Subcutaneous abdominal adipose tissue (tissue), 5 donors: ENCODE measurements at regions not wholly inside any gene's neighbourhood (a gene's known extent, or its start where the extent isn't known, plus 50 kb on each side); places are given as distances from the start of the nearest gene placed in this dataset.

Source experiments
- H3K27ac ChIP-seq: one replicate; pipeline ENCODE4 v1.7.0; 2013; ENCODE audit warnings: low read depth, mild to moderate bottlenecking, inconsistent platforms, low read length, moderate library complexity
- H3K27me3 ChIP-seq, 5 donors: one replicate each; pipeline ENCODE4 v1.7.0; 2013; ENCODE audit warnings: low read length in 5 of 5, inconsistent platforms in 1 of 5; ENCODE audit not compliant: control insufficient read depth in 5 of 5, insufficient read depth in 4 of 5
- H3K36me3 ChIP-seq, 5 donors: one replicate each; pipeline ENCODE4 v1.7.0; 2013; ENCODE audit warnings: low read length in 5 of 5; ENCODE audit not compliant: control insufficient read depth in 5 of 5, insufficient read depth in 5 of 5
- H3K4me1 ChIP-seq, 5 donors: one replicate each; pipeline ENCODE4 v1.7.0; 2013; ENCODE audit warnings: low read length in 5 of 5, mild to moderate bottlenecking in 3 of 5, moderate library complexity in 1 of 5; ENCODE audit not compliant: control insufficient read depth in 5 of 5, insufficient read depth in 5 of 5
- H3K4me3 ChIP-seq, 5 donors: one replicate each; pipeline ENCODE4 v1.7.0; 2013; ENCODE audit warnings: low read length in 5 of 5, low read depth in 1 of 5
- H3K9ac ChIP-seq, 5 donors: one replicate each; pipeline ENCODE4 v1.7.0; 2013; ENCODE audit warnings: low read length in 5 of 5, mild to moderate bottlenecking in 4 of 5, moderate library complexity in 3 of 5
- H3K9me3 ChIP-seq, 5 donors: one replicate each; pipeline ENCODE4 v1.7.0; 2013; ENCODE audit warnings: low read length in 5 of 5; ENCODE audit not compliant: control insufficient read depth in 5 of 5
- donor health status: healthy.
- donor health status: healthy.
- donor health status: healthy.
- donor health status: healthy.
- donor health status: healthy.

GRCh38 chr7:41058986-41059741 is 643.7 kb downstream of the INHBA start:
- H3K4me1 ChIP-seq, result no peaks in the 10 kb centered on the region
- H3K27ac ChIP-seq, result no peak overlapping the region
- H3K36me3 ChIP-seq, result no peaks in the 10 kb centered on the region
- H3K4me3 ChIP-seq, result no peak overlapping the region
- no peaks in the 10 kb centered on the region for H3K9me3 ChIP-seq
- H3K27me3 ChIP-seq, result peaks cover 0 to 3% (median 0%) of the 10 kb centered on the region in 5 donors
- no peak overlapping the region for H3K9ac ChIP-seq

- Histone ChIP-seq H3K4me3 (no peak overlapping the region), H3K27me3 (peaks cover 0 to 3% (median 0%) of the 10 kb centered on the region in 5 donors), H3K9me3 (no peaks in the 10 kb centered on the region), H3K36me3 (no peaks in the 10 kb centered on the region), H3K27ac (no peak overlapping the region), H3K4me1 (no peaks in the 10 kb centered on the region), H3K9ac (no peak overlapping the region)
Observed at GRCh38 chr7:41054960-41055661, 647.8 kb downstream of the INHBA start.

GRCh38 chr7:41053820-41054219 is 649.1 kb downstream of the INHBA start:
- Histone ChIP-seq H3K9me3 (no peaks in the 10 kb centered on the region), H3K27me3 (peaks cover 0 to 3% (median 0%) of the 10 kb centered on the region in 5 donors), H3K27ac (no peak overlapping the region), H3K9ac (no peak overlapping the region), H3K4me3 (no peak overlapping the region), H3K36me3 (no peaks in the 10 kb centered on the region), H3K4me1 (no peaks in the 10 kb centered on the region)

GRCh38 chr7:41052736-41053135 is 650.2 kb downstream of the INHBA start:
- no peaks in the 10 kb centered on the region for H3K36me3 ChIP-seq
- H3K4me3 ChIP-seq, result no peak overlapping the region
- no peak overlapping the region for H3K27ac ChIP-seq
- H3K9ac ChIP-seq, result no peak overlapping the region
- H3K4me1 ChIP-seq, result peaks cover 0 to 5% (median 3%) of the 10 kb centered on the region in 5 donors
- H3K27me3 ChIP-seq, result peaks cover 0 to 3% (median 0%) of the 10 kb centered on the region in 5 donors
- no peaks in the 10 kb centered on the region for H3K9me3 ChIP-seq

- Histone ChIP-seq H3K27ac (no peak overlapping the region), H3K27me3 (peaks cover 0 to 3% (median 0%) of the 10 kb centered on the region in 5 donors), H3K9ac (no peak overlapping the region), H3K9me3 (no peaks in the 10 kb centered on the region), H3K4me1 (peaks cover under 1 to 10% (median 9%) of the 10 kb centered on the region in 5 donors), H3K4me3 (no peak overlapping the region), H3K36me3 (no peaks in the 10 kb centered on the region)
Observed at GRCh38 chr7:41052201-41052600, 650.7 kb downstream of the INHBA start.

- no peaks in the 10 kb centered on the region for H3K36me3 ChIP-seq
- H3K27me3 ChIP-seq, result peaks cover 0 to 3% (median 0%) of the 10 kb centered on the region in 5 donors
- no peak overlapping the region for H3K27ac ChIP-seq
- no peak overlapping the region for H3K9ac ChIP-seq
- H3K4me1 ChIP-seq, result peaks cover 4 to 17% (median 15%) of the 10 kb centered on the region in 5 donors
- no peaks in the 10 kb centered on the region for H3K9me3 ChIP-seq
- H3K4me3 ChIP-seq, result no peak overlapping the region
Observed at GRCh38 chr7:41051535-41051934, 651.4 kb downstream of the INHBA start.

- Histone ChIP-seq H3K4me3 (no peak overlapping the region), H3K36me3 (no peaks in the 10 kb centered on the region), H3K27ac (no peak overlapping the region), H3K9ac (no peak overlapping the region), H3K4me1 (peaks cover 5 to 21% (median 20%) of the 10 kb centered on the region in 5 donors), H3K9me3 (no peaks in the 10 kb centered on the region), H3K27me3 (peaks cover 0 to 3% (median 0%) of the 10 kb centered on the region in 5 donors)
Observed at GRCh38 chr7:41051062-41051461, 651.8 kb downstream of the INHBA start.

GRCh38 chr7:41048771-41049170 is 654.1 kb downstream of the INHBA start:
- no peaks in the 10 kb centered on the region for H3K9me3 ChIP-seq

GRCh38 chr7:41047789-41048191 is 655.1 kb downstream of the INHBA start:
- Histone ChIP-seq H3K4me1 (peaks cover 5 to 24% (median 20%) of the 10 kb centered on the region in 5 donors), H3K27me3 (peaks cover 0 to 5% (median 0%) of the 10 kb centered on the region in 5 donors), H3K36me3 (no peaks in the 10 kb centered on the region), H3K9me3 (peaks cover 0 to 5% (median 3%) of the 10 kb centered on the region in 5 donors), H3K4me3 (no peak overlapping the region), H3K27ac (no peak overlapping the region), H3K9ac (no peak overlapping the region)

More at GRCh38 chr7:41048771-41049170, 654.1 kb downstream of the INHBA start:
- peaks cover 5 to 24% (median 20%) of the 10 kb centered on the region in 5 donors for H3K4me1 ChIP-seq
- no peak overlapping the region for H3K27ac ChIP-seq
- H3K4me3 ChIP-seq, result no peak overlapping the region
- H3K36me3 ChIP-seq, result no peaks in the 10 kb centered on the region
- no peak overlapping the region for H3K9ac ChIP-seq
- H3K27me3 ChIP-seq, result no peaks in the 10 kb centered on the region

- H3K4me3 ChIP-seq, result no peak overlapping the region
- H3K36me3 ChIP-seq, result no peaks in the 10 kb centered on the region
- H3K9ac ChIP-seq, result no peak overlapping the region
- H3K27me3 ChIP-seq, result peaks cover 0 to 5% (median 0%) of the 10 kb centered on the region in 5 donors
- H3K9me3 ChIP-seq, result peaks cover 0 to 5% (median 4%) of the 10 kb centered on the region in 5 donors
- H3K27ac ChIP-seq, result no peak overlapping the region
- peaks cover 5 to 24% (median 20%) of the 10 kb centered on the region in 5 donors for H3K4me1 ChIP-seq
Observed at GRCh38 chr7:41047211-41047610, 655.7 kb downstream of the INHBA start.
